Stomach smooth muscle (tissue), 2 donors: ENCODE measurements at regions not wholly inside any gene's neighbourhood (a gene's known extent, or its start where the extent isn't known, plus 50 kb on each side); places are given as distances from the start of the nearest gene placed in this dataset.
"Not testable (repeated sequence)": the region's sequence is repeated elsewhere in the genome, so short reads cannot be mapped to it uniquely, and the experiment has no call there.

Source experiments
- H3K27ac ChIP-seq: one replicate; pipeline ENCODE4 v1.7.0; 2013; ENCODE audit warnings: mild to moderate bottlenecking, low read length, inconsistent platforms
- H3K27me3 ChIP-seq, 2 donors: one replicate each; pipeline ENCODE4 v1.7.0; 2013; ENCODE audit warnings: low read length in 2 of 2; ENCODE audit not compliant: insufficient read depth in 2 of 2, control insufficient read depth in 1 of 2
- H3K36me3 ChIP-seq, 2 donors: one replicate each; pipeline ENCODE4 v1.7.0; 2013; ENCODE audit warnings: low read length in 2 of 2; ENCODE audit not compliant: control insufficient read depth in 2 of 2, insufficient read depth in 2 of 2
- H3K4me1 ChIP-seq: one replicate; pipeline ENCODE4 v1.7.0; 2013; ENCODE audit warnings: low read length; ENCODE audit not compliant: control insufficient read depth, insufficient read depth
- H3K4me3 ChIP-seq, 2 donors: one replicate each; pipeline ENCODE4 v1.7.0; 2013; ENCODE audit warnings: low read length in 2 of 2
- H3K9ac ChIP-seq, 2 donors: one replicate each; pipeline ENCODE4 v1.7.0; 2013; ENCODE audit warnings: low read length in 2 of 2, mild to moderate bottlenecking in 1 of 2
- H3K9me3 ChIP-seq, 2 donors: one replicate each; pipeline ENCODE4 v1.7.0; 2013; ENCODE audit warnings: low read length in 2 of 2; ENCODE audit not compliant: control insufficient read depth in 2 of 2
- donor health status: healthy.
- donor health status: Pancreatic carcinoma.

DNA sequence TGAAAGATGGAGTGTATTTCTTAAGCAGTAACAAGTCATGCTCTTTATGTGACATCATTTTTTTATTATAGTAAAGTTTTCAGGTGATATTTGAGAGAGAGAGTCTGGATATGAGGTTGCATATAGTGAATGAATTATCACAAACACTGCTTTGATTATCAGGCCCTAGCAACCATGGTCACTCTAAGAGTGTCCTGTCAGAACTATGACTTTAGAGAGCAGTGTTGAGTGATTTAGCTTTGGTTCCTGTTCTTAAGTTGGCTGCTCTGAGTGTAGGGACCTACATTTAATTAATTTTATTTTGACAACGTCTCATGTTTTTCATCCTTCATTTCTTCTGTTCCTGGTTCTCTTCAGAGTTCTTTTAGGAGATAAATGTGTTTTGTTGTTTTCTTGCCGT is 275.5 kb downstream of the KCNJ3 start:
- Histone ChIP-seq H3K27ac (no peak overlapping the region), H3K9ac (no peak overlapping the region), H3K4me1 (no peaks in the 10 kb centered on the region), H3K27me3 (no peaks in the 10 kb centered on the region), H3K9me3 (no peaks in the 10 kb centered on the region), H3K4me3 (no peak overlapping the region), H3K36me3 (no peaks in the 10 kb centered on the region)

- H3K9me3 ChIP-seq, result no peaks in the 10 kb centered on the region
- H3K4me3 ChIP-seq, result no peak overlapping the region
- no peak overlapping the region for H3K9ac ChIP-seq
- H3K27me3 ChIP-seq, result no peaks in the 10 kb centered on the region
- H3K27ac ChIP-seq, result no peak overlapping the region
- no peaks in the 10 kb centered on the region for H3K36me3 ChIP-seq
- no peaks in the 10 kb centered on the region for H3K4me1 ChIP-seq
Observed at GRCh38 chr2:154963511-154963910, 265.0 kb downstream of the KCNJ3 start.

DNA sequence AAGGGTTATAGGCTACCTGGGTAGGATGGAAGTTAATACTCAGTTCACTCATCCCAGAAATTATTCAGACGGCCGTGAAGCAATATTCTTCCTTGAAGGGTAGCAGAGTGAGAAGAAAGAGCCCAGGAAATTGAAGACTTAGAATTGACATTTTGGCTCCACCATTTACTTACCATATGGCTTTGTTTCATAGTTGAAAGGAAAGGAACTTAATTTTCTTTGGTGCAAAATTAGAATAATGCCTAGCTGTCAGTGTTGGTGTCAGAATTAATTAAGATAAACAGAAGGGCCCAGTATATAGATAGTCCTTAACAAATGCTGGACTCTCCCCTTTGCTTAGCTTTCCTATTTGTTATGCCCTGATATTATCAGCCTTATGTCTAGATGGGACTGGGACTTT is 263.2 kb downstream of the KCNJ3 start:
- no peak overlapping the region for H3K27ac ChIP-seq
- no peak overlapping the region for H3K9ac ChIP-seq
- no peaks in the 10 kb centered on the region for H3K9me3 ChIP-seq
- H3K36me3 ChIP-seq, result no peaks in the 10 kb centered on the region
- no peaks in the 10 kb centered on the region for H3K27me3 ChIP-seq
- H3K4me1 ChIP-seq, result no peaks in the 10 kb centered on the region
- no peak overlapping the region for H3K4me3 ChIP-seq

DNA sequence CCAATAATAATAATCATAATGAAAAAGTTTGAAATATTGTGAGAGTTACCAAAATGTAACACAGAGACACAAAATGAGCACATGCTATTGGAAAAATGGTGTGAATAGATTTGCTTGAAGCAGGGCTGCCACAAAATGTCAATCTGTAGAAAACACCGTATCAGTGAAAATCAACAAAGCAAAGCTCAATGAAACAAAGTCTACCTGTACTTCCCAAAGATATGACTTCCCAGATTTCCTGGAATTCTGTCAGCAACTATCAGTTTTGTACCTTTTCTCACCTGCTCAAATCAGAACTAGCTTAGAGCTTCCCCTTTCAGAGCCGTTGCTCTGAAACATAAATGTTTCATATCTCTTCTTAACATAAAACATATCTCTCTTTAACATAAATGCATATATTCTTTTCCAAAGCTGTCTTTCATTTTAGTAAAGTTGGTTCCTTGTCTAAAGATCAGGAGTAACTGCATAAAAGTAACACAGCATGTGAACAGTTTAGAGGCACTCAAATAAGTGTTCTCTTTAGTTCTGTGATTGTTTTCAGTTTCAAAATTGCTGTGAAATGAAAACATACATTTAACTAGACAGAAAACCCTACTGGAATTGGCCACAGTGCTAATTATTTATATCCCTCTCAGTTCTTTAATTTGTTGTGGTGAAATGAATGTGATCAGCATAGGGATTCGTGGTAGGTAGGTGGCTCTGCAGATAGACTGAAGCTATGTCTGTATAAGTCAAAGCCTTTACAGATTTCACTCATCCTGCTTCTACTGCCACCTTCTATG is 262.5 kb downstream of the KCNJ3 start:
- no peaks in the 10 kb centered on the region for H3K9me3 ChIP-seq
- no peak overlapping the region for H3K9ac ChIP-seq
- no peak overlapping the region for H3K4me3 ChIP-seq
- H3K36me3 ChIP-seq, result no peaks in the 10 kb centered on the region
- H3K27me3 ChIP-seq, result no peaks in the 10 kb centered on the region
- no peaks in the 10 kb centered on the region for H3K4me1 ChIP-seq
- H3K27ac ChIP-seq, result no peak overlapping the region

DNA sequence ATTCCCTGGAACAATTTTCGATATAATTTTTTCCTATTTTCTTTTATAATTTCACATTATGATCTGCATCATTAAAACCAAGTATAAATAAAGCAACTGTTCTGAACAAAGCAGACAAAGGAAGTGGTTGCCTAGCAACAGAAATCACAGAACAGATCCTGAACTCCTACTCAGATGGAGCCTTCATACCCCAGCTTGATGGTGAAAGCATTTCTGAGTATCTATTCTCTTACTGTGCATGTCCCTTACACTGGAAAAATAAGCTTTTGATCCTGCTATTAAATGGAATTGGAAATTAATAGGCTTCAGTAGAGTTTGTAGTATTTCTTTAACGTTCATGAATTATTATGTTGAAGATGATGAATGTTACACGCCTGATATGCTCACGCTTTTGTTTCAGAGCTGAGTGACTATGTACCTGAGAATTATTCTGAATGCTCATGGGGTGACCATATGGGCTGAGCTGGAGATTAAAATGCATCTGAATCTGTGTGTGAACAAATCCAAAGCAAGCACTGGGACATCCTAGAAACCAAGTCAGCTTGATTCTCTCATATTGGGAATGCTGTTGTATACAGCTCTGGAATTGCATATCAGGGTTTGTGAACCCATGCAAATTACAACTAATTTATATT is 254.0 kb downstream of the KCNJ3 start:
- no peak overlapping the region for H3K27ac ChIP-seq
- no peak overlapping the region for H3K4me3 ChIP-seq
- H3K27me3 ChIP-seq, result no peaks in the 10 kb centered on the region
- H3K9ac ChIP-seq, result no peak overlapping the region
- H3K4me1 ChIP-seq, result no peaks in the 10 kb centered on the region
- H3K36me3 ChIP-seq, result no peaks in the 10 kb centered on the region
- H3K9me3 ChIP-seq, result no peaks in the 10 kb centered on the region

DNA sequence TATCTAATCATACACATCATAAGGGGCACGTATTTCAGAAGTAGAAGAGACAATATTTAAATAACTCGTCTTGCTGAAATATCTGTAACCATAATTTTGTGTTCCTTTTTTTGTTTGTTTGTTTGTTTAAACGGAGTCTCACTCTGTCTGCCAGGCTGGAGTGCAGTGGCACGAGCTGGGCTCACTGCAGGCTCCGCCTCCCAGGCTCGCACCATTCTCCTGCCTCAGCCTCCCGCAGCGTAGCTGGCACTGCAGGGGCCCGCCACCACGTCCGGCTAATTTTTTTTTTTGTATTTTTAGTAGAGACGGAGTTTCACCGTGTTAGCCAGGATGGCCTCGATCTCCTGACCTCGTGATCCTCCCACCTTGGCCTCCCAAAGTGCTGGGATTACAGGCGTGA is 248.9 kb downstream of the KCNJ3 start:
- H3K27ac ChIP-seq, H3K27me3 ChIP-seq, H3K4me3 ChIP-seq, H3K4me1 ChIP-seq, H3K36me3 ChIP-seq, H3K9ac ChIP-seq, H3K9me3 ChIP-seq: not testable (repeated sequence)

DNA sequence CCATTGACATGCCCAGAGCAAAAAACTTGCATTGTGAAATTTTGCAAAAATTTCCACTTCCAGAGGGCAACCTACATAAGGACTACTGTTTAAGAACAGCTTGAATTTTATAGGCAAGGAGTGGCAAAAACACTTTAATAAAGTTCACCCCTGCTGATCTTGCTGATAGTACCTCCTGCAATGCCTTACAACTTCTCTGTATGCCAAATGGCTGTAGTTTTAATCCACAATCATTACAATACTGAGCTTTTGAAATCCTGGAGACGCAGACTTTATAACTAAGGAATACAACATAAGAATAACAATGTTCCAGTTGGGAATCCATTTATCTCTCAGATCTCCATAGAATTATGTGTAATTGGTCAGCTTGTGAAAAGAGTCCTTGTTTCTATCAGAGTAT is 247.5 kb downstream of the KCNJ3 start:
- Histone ChIP-seq H3K4me3 (no peak overlapping the region), H3K9ac (no peak overlapping the region), H3K27me3 (no peaks in the 10 kb centered on the region), H3K9me3 (no peaks in the 10 kb centered on the region), H3K36me3 (no peaks in the 10 kb centered on the region), H3K4me1 (no peaks in the 10 kb centered on the region), H3K27ac (no peak overlapping the region)

DNA sequence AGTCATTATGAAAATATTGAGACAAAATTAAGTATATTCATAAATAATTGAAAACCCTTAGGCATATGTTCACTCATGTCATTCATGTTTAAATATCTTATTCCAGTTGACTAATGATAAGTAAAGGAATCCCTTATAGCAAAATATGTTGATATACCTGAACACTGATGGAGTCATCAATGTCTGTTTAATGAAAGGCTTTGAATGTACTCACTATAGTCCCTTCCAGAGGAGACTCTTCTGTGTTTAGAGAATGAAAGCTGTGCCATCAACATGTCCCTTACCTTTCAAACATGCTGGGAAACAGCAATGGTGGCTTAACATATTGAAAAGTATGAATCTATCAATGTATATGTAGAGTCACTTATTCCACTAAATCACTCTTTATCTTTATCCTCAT is 242.9 kb downstream of the KCNJ3 start:
- Histone ChIP-seq H3K27me3 (no peaks in the 10 kb centered on the region), H3K36me3 (no peaks in the 10 kb centered on the region), H3K9me3 (no peaks in the 10 kb centered on the region), H3K4me3 (no peak overlapping the region), H3K9ac (no peak overlapping the region), H3K27ac (no peak overlapping the region), H3K4me1 (no peaks in the 10 kb centered on the region)

DNA sequence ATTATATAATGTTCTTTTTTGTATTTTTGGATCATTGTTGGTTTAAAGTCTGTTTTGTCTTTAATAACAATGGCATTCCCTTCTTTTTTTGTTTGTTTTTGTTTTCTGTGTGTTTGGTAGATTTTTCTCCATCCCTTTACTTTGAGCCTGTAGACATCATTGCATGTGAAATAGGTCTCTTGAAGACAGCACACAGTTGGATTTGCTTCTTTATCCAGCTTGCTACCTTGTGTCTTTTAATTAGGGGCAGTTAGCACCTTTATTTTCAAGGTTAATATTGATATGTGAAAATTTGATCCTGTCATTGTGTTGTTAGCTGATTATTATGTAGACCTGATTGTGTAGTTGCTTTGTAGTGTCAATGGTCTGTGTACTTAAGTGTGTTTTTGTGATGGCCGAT is 235.7 kb downstream of the KCNJ3 start:
- H3K27ac ChIP-seq, result no peak overlapping the region
- H3K27me3 ChIP-seq, result no peaks in the 10 kb centered on the region
- no peak overlapping the region for H3K4me3 ChIP-seq
- no peaks in the 10 kb centered on the region for H3K4me1 ChIP-seq
- H3K9me3 ChIP-seq, result no peaks in the 10 kb centered on the region
- H3K36me3 ChIP-seq, result no peaks in the 10 kb centered on the region
- H3K9ac ChIP-seq, result no peak overlapping the region

- no peak overlapping the region for H3K27ac ChIP-seq
- H3K9me3 ChIP-seq, result no peaks in the 10 kb centered on the region
- H3K4me3 ChIP-seq, result no peak overlapping the region
- H3K4me1 ChIP-seq, result no peaks in the 10 kb centered on the region
- no peak overlapping the region for H3K9ac ChIP-seq
- no peaks in the 10 kb centered on the region for H3K27me3 ChIP-seq
- no peaks in the 10 kb centered on the region for H3K36me3 ChIP-seq
Observed at GRCh38 chr2:154924531-154924930, 226.0 kb downstream of the KCNJ3 start.

DNA sequence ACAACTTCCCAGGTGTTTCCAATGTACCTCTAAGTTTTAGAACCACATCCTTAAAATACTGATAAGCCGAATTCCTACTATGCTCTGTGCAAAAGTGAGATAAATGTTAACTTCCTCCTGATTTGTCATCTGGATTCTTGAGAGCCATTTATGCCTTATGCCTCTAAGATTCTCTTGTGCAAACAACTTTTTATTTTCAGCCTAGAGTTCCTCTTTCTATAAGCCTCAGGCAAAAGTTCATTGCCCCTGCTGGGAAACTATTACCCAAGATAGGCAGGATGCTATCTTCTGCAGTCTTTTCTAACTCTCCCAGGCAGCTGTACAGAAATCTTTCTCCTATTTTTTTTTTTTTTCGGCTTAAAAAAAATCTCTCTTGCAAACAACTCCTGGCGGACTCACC is 216.1 kb downstream of the KCNJ3 start:
- Histone ChIP-seq H3K36me3 (no peaks in the 10 kb centered on the region), H3K9ac (no peak overlapping the region), H3K4me1 (no peaks in the 10 kb centered on the region), H3K27ac (no peak overlapping the region), H3K4me3 (no peak overlapping the region), H3K9me3 (no peaks in the 10 kb centered on the region), H3K27me3 (no peaks in the 10 kb centered on the region)
